Breast epithelium (tissue), 4 donors: ENCODE measurements at regions not wholly inside any gene's neighbourhood (a gene's known extent, or its start where the extent isn't known, plus 50 kb on each side); places are given as distances from the start of the nearest gene placed in this dataset.

ENCODE experiments used
- DNase-seq, 2 donors: peaks; one replicate each; pipeline ENCODE4 v3.0.0-alpha.2; 2019; ENCODE audit warnings: low spot score in 2 of 2
- H3K27ac ChIP-seq, 2 donors: fragments of 200-600 bp; sonication (generic) in 1 of 2; one replicate each; pipeline ENCODE4 v1.5.1; 2016 to 2019; ENCODE audit warnings: mild to moderate bottlenecking in 1 of 2
- H3K27me3 ChIP-seq, 2 donors: fragments of 200-600 bp; sonication (generic) in 1 of 2; one replicate each; pipeline versions ENCODE4 v1.5.1 to v1.6.0; 2017 to 2019; ENCODE audit warnings: control low read depth in 1 of 2, mild to moderate bottlenecking in 1 of 2
- H3K36me3 ChIP-seq: fragments of 200-600 bp; one replicate; pipeline ENCODE4 v1.5.1; 2019
- H3K4me1 ChIP-seq, 2 donors: fragments of 200-600 bp; sonication (generic); one replicate each; pipeline ENCODE4 v1.5.1; 2016 to 2019; ENCODE audit warnings: control low read depth in 1 of 2
- H3K4me3 ChIP-seq, 3 donors: fragments of 200-600 bp; sonication (generic); 1 replicate in 2 of 3; 2 replicates in 1 of 3; pipeline ENCODE4 v1.5.1; 2016 to 2019; ENCODE audit warnings: mild to moderate bottlenecking in 3 of 3, moderate library complexity in 2 of 3
- H3K9me3 ChIP-seq, 2 donors: fragments of 200-600 bp; sonication (generic) in 1 of 2; one replicate each; pipeline ENCODE4 v1.5.1; 2016 to 2019; ENCODE audit warnings: control low read depth in 1 of 2
- POLR2A ChIP-seq: fragments of 450-650 bp; IDR thresholded peaks from one replicate; pipeline ENCODE4 v1.6.1; 2016; ENCODE audit warnings: antibody characterized with exemption, mild to moderate bottlenecking, moderate library complexity
- POLR2AphosphoS5 ChIP-seq, 3 donors: sonication (generic); formaldehyde crosslinking; IDR thresholded peaks; one replicate each; pipeline ENCODE4 v1.6.1; 2017; ENCODE audit warnings: antibody characterized with exemption in 3 of 3
- intact Hi-C: fragments of 100-400 bp; cut with DNase I; formaldehyde crosslinking; loops from one replicate; pipeline ENCODE4 v1.15.1; 2023; ENCODE audit warnings: low total_unique reads
- TF ChIP-seq, protein P1 (sequence below), 3 donors: fragments of 450-650 bp; IDR thresholded peaks; one replicate each; pipeline ENCODE4 v1.5.1; 2016 to 2017; ENCODE audit warnings: antibody characterized with exemption in 3 of 3, mild to moderate bottlenecking in 3 of 3, moderate library complexity in 3 of 3

DNA sequence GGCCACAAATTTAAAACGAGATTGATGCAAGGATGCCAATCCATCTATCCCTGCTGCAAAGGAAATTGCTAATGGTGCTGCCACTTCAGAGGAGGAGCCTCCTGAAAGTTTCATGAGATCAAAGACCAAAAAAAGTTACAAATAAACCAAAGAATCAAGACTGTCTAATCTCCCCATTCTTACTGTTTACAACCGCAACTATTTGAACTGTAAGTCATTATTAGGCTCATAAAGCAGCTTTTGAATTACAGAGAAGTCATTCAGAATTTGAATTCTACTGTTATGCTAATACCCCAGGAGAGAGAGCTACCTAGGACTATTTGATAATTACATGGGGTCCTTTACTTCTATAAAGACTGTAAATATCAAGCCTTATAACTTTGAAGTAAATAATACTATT, 1613.6 kb upstream of the WWC1 start:
- no peaks in the 10 kb centered on the region for H3K36me3 ChIP-seq
- no peaks in the 10 kb centered on the region for H3K9me3 ChIP-seq
- H3K27ac ChIP-seq, result no peak overlapping the region
- TF ChIP-seq POLR2A, result no peak
- no peak for TF ChIP-seq POLR2AphosphoS5 (IDR thresholded peaks at IDR 0.05)
- intact Hi-C loops, result no loop called here
- no peaks in the 10 kb centered on the region for H3K4me1 ChIP-seq
- H3K4me3 ChIP-seq, result no peak overlapping the region
- H3K27me3 ChIP-seq, result no peaks in the 10 kb centered on the region
- DNase-seq, result no peak

DNA sequence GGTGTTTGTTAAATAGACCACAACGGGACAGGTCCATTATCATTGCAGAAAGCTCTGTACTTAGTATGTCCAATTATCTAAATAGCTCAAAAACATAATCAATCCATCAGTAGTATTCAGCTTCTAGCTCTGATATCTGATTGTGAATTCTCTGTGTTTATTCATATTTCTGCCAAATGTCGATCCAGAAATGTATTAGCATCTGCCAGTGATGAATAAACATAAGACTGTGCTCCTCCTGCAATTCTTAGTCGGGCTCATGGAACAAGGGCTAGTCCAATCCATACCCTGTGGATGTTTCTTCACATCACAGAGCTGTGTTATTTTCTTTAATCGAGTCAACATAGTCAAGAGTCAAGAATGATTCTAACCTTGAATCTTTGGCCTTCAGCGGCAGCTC, 1612.1 kb upstream of the WWC1 start:
- TF ChIP-seq POLR2AphosphoS5 (IDR thresholded peaks at IDR 0.05) (no peak), POLR2A (no peak)
- TF ChIP-seq, protein P1, sequence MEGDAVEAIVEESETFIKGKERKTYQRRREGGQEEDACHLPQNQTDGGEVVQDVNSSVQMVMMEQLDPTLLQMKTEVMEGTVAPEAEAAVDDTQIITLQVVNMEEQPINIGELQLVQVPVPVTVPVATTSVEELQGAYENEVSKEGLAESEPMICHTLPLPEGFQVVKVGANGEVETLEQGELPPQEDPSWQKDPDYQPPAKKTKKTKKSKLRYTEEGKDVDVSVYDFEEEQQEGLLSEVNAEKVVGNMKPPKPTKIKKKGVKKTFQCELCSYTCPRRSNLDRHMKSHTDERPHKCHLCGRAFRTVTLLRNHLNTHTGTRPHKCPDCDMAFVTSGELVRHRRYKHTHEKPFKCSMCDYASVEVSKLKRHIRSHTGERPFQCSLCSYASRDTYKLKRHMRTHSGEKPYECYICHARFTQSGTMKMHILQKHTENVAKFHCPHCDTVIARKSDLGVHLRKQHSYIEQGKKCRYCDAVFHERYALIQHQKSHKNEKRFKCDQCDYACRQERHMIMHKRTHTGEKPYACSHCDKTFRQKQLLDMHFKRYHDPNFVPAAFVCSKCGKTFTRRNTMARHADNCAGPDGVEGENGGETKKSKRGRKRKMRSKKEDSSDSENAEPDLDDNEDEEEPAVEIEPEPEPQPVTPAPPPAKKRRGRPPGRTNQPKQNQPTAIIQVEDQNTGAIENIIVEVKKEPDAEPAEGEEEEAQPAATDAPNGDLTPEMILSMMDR (IDR thresholded peaks at IDR 0.05), result no peak
- DNase-seq, result no peak
- Histone ChIP-seq H3K4me1 (no peaks in the 10 kb centered on the region), H3K9me3 (no peaks in the 10 kb centered on the region), H3K36me3 (no peaks in the 10 kb centered on the region), H3K27ac (no peak overlapping the region), H3K27me3 (no peaks in the 10 kb centered on the region), H3K4me3 (no peak overlapping the region)
- intact Hi-C loops, result no loop called here

DNA sequence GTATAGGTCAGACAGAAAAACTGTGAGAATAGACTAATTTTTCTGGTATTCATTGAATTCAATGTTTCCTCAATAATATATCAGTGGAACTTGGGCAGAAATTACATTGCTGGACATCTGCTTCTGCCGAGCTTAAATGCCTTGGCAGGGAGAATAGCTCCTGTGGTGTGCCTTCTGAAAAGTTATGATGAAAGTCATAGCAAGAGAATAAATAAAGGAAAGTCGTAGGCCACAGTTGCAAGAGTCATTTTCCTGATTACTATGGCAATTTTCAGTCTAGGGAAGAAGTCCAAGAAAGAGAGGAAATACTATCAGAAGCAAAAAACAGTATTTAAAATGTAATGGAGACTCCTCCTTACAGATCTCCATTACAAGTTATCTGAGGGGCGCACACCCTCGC, 1596.1 kb upstream of the WWC1 start:
- Histone ChIP-seq H3K4me3 (no peak overlapping the region), H3K4me1 (no peaks in the 10 kb centered on the region), H3K27me3 (no peaks in the 10 kb centered on the region), H3K27ac (no peak overlapping the region), H3K9me3 (no peaks in the 10 kb centered on the region), H3K36me3 (no peaks in the 10 kb centered on the region)
- DNase-seq, result no peak
- intact Hi-C loops, result no loop called here
- TF ChIP-seq POLR2AphosphoS5 (IDR thresholded peaks at IDR 0.05) (no peak), POLR2A (no peak)
- TF ChIP-seq, protein P1 (IDR thresholded peaks at IDR 0.05), result no peak

DNA sequence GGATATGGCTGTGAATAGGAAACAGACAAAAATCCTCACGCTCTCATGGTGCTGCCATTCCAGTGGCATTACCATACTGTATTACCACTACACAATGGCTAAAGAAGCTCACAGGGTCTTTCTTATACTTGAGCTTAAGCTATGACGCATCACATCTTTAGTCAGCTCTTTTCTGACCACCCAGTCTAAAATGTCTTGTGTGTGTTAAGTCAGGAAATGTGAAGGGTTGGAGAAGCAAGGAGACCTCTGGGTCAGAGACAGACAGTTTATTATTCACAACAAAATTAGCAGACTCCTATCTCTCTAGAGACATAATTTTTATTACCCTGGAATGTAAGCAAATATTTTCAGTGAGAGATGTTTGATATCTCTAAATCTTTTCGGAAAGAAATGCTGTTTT, 1583.2 kb upstream of the WWC1 start:
- Histone ChIP-seq H3K27me3 (no peaks in the 10 kb centered on the region), H3K4me1 (no peaks in the 10 kb centered on the region), H3K4me3 (no peak overlapping the region), H3K36me3 (no peaks in the 10 kb centered on the region), H3K9me3 (no peaks in the 10 kb centered on the region), H3K27ac (no peak overlapping the region)
- intact Hi-C loops, result no loop called here
- no peak for TF ChIP-seq POLR2A
- TF ChIP-seq POLR2AphosphoS5 (IDR thresholded peaks at IDR 0.05), result no peak
- TF ChIP-seq, protein P1 (IDR thresholded peaks at IDR 0.05), result no peak
- no peak for DNase-seq

DNA sequence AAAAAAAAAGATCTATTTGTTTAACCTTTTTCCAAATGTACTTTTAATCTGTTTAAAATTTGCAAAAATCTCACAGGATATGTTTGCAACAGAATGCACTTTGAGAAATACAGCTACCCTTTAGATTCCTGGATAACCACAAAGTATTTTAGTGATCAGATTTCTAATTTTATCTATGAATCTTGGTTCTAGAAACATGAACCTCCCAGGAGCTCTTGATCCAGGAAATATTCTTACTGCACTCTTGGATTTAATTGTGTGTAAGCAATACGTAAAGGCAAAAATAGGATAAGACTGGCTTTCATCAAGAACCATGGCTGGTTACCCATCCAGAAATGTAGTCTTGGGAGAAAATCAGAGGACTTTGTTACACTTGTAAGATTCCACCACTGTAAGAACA, 1581.8 kb upstream of the WWC1 start:
- Histone ChIP-seq H3K27me3 (no peaks in the 10 kb centered on the region), H3K4me3 (no peak overlapping the region), H3K4me1 (no peaks in the 10 kb centered on the region), H3K27ac (no peak overlapping the region), H3K9me3 (no peaks in the 10 kb centered on the region), H3K36me3 (no peaks in the 10 kb centered on the region)
- DNase-seq, result no peak
- TF ChIP-seq, protein P1 (IDR thresholded peaks at IDR 0.05), result no peak
- TF ChIP-seq POLR2AphosphoS5 (IDR thresholded peaks at IDR 0.05) (no peak), POLR2A (no peak)
- intact Hi-C loops, result no loop called here

DNA sequence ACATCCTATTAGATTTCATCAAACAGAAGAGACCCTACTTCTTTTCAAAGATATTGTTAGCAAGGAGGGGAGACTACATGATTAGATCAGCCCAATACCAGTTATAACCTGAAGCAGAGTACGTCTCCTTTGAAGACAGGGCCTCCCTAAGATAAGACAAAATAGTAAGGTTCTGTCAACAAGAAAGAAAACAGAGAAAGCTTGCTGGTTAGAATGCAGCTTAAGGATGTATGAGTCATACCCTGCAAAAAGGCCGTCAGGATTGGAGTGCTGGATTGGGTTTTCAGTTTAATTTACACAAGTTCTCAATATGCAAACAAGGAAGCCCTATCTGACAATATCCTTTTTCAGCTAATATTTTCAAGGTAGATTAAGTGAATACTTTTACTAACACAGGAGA, 1581.2 kb upstream of the WWC1 start:
- no peaks in the 10 kb centered on the region for H3K27me3 ChIP-seq
- H3K9me3 ChIP-seq, result no peaks in the 10 kb centered on the region
- intact Hi-C loops, result no loop called here
- no peaks in the 10 kb centered on the region for H3K36me3 ChIP-seq
- no peak for DNase-seq
- TF ChIP-seq POLR2A, result no peak
- TF ChIP-seq, protein P1 (IDR thresholded peaks at IDR 0.05), result no peak
- TF ChIP-seq POLR2AphosphoS5 (IDR thresholded peaks at IDR 0.05), result no peak
- H3K27ac ChIP-seq, result no peak overlapping the region
- H3K4me1 ChIP-seq, result no peaks in the 10 kb centered on the region
- no peak overlapping the region for H3K4me3 ChIP-seq
